Right ventricle myocardium superior (tissue), 1 donor: ENCODE measurements at regions not wholly inside any gene's neighbourhood (a gene's known extent, or its start where the extent isn't known, plus 50 kb on each side); places are given as distances from the start of the nearest gene placed in this dataset.
"Not testable (repeated sequence)": the region's sequence is repeated elsewhere in the genome, so short reads cannot be mapped to it uniquely, and the experiment has no call there.

Source experiments
- ATAC-seq: fragments of 200-7000 bp; cut with Tn5 transposase; one replicate; pipeline ENCODE4 v1.9.1; 2020; ENCODE audit warnings: mild to moderate bottlenecking; ENCODE audit not compliant: poor library complexity
- DNase-seq: peaks from one replicate; pipeline ENCODE4 v3.0.0-alpha.2; 2020
- intact Hi-C: fragments of 100-400 bp; cut with DNase I; formaldehyde crosslinking; loops from one replicate; pipeline ENCODE4 v1.11.2; 2022
- donor health status: DM: no; HTN: yes; CAD: no; lungs with severe emphysema.

- no peak for ATAC-seq
- intact Hi-C loops, result no loop called here
- DNase-seq, result no peak
Measured at GRCh38 chr5:82911910-82912309, 165.3 kb downstream of the TMEM167A start.

GRCh38 chr5:82910905-82911304 is 166.3 kb downstream of the TMEM167A start:
- intact Hi-C loops, result no loop called here
- DNase-seq, result no peak
- no peak for ATAC-seq

GRCh38 chr5:82910491-82910890 is 166.7 kb downstream of the TMEM167A start:
- intact Hi-C loops, result no loop called here
- ATAC-seq (no peak), DNase-seq (no peak)

GRCh38 chr5:82909771-82910170 is 167.4 kb downstream of the TMEM167A start:
- ATAC-seq (no peak), DNase-seq (no peak)
- intact Hi-C loops, result no loop called here

GRCh38 chr5:82905986-82906385 is 171.2 kb downstream of the TMEM167A start:
- DNase-seq (no peak), ATAC-seq (no peak)
- intact Hi-C loops, result no loop called here

- intact Hi-C loops, result no loop called here
- ATAC-seq, result no peak
- DNase-seq, result no peak
Measured at GRCh38 chr5:82901281-82901888, 175.8 kb downstream of the TMEM167A start.

- no peak for ATAC-seq
- intact Hi-C loops, result no loop called here
- no peak for DNase-seq
Measured at GRCh38 chr5:82894716-82895115, 182.5 kb downstream of the TMEM167A start.

- ATAC-seq, result no peak
- intact Hi-C loops, result no loop called here
- DNase-seq, result no peak
Measured at GRCh38 chr5:82889088-82889487, 188.1 kb downstream of the TMEM167A start.

- no peak for DNase-seq
- intact Hi-C loops, result no loop called here
- no peak for ATAC-seq
Measured at GRCh38 chr5:82886911-82887310, 190.3 kb downstream of the TMEM167A start.

GRCh38 chr5:82885627-82886389 is 191.4 kb downstream of the TMEM167A start:
- DNase-seq (no peak), ATAC-seq (no peak)
- intact Hi-C loops, result no loop called here

- DNase-seq (no peak), ATAC-seq (no peak)
- intact Hi-C loops, result no loop called here
Measured at GRCh38 chr5:82884821-82885471, 192.2 kb downstream of the TMEM167A start.

- DNase-seq (no peak), ATAC-seq (no peak)
- intact Hi-C loops, result no loop called here
Measured at GRCh38 chr5:82882316-82882715, 194.9 kb downstream of the TMEM167A start.

GRCh38 chr5:82881571-82882174 is 195.5 kb downstream of the TMEM167A start:
- intact Hi-C loops, result no loop called here
- ATAC-seq (no peak), DNase-seq (no peak)

GRCh38 chr5:82879089-82879488 is 198.1 kb downstream of the TMEM167A start:
- ATAC-seq, result no peak
- intact Hi-C loops, result no loop called here
- DNase-seq, result no peak

- intact Hi-C loops, result no loop called here
- DNase-seq, result no peak
- ATAC-seq, result no peak
Measured at GRCh38 chr5:82873452-82873851, 203.7 kb downstream of the TMEM167A start.

GRCh38 chr5:82872321-82873288 is 204.6 kb downstream of the TMEM167A start:
- ATAC-seq, DNase-seq, intact Hi-C loops: not testable (repeated sequence)

GRCh38 chr5:82865625-82866024 is 211.6 kb downstream of the TMEM167A start:
- ATAC-seq, result no peak
- intact Hi-C loops, result no loop called here
- no peak for DNase-seq

- no peak for DNase-seq
- no peak for ATAC-seq
- intact Hi-C loops, result no loop called here
Measured at GRCh38 chr5:82863266-82863665, 213.9 kb downstream of the TMEM167A start.

GRCh38 chr5:82862711-82863110 is 214.5 kb downstream of the TMEM167A start:
- DNase-seq (no peak), ATAC-seq (no peak)
- intact Hi-C loops, result no loop called here
